SU-DHL-6 (cell line): ENCODE measurements at regions not wholly inside any gene's neighbourhood (a gene's known extent, or its start where the extent isn't known, plus 50 kb on each side); places are given as distances from the start of the nearest gene placed in this dataset.

Source experiments
- H2AFZ ChIP-seq: fragments of 200-600 bp; sonication (generic); 2 replicates; pipeline ENCODE4 v1.6.1; 2014; ENCODE audit warnings: low read depth, mild to moderate bottlenecking, moderate library complexity, mixed read lengths, antibody characterized with exemption, low read length; ENCODE audit not compliant: severe bottlenecking
- H3F3A ChIP-seq: fragments of 200-600 bp; shearing (Covaris generic); 2 replicates; pipeline ENCODE4 v1.6.0; 2016; ENCODE audit warnings: antibody characterized with exemption, mild to moderate bottlenecking; ENCODE audit not compliant: insufficient read depth
- H3K27ac ChIP-seq: fragments of 200-600 bp; sonication (generic); 2 replicates; pipeline ENCODE4 v1.5.1; 2016; ENCODE audit warnings: low read depth, mild to moderate bottlenecking, low read length, moderate library complexity, mixed read lengths
- H3K27me3 ChIP-seq: fragments of 200-600 bp; sonication (generic), shearing (Covaris generic); 2 replicates; pipeline ENCODE4 v1.6.0; 2014; ENCODE audit warnings: mild to moderate bottlenecking, low read length
- H3K36me3 ChIP-seq: fragments of 200-600 bp; sonication (generic); 2 replicates; pipeline ENCODE4 v1.6.1; 2014; ENCODE audit warnings: mild to moderate bottlenecking, low read length, mixed read lengths
- H3K4me2 ChIP-seq: fragments of 300-600, 200-600 bp; shearing (Covaris generic), sonication (generic); 2 replicates; pipeline ENCODE4 v1.6.0; 2014; ENCODE audit warnings: low read length, low read depth, mild to moderate bottlenecking; ENCODE audit not compliant: poor library complexity, severe bottlenecking
- H3K4me3 ChIP-seq: fragments of 200-600 bp; sonication (generic); 2 replicates; pipeline ENCODE4 v1.5.1; 2014; ENCODE audit warnings: antibody characterized with exemption, low read length, mild to moderate bottlenecking, mixed read lengths; ENCODE audit not compliant: insufficient read depth, poor library complexity, severe bottlenecking
- H3K79me2 ChIP-seq: fragments of 200-600 bp; sonication (generic); 2 replicates; pipeline ENCODE4 v1.6.1; 2014; ENCODE audit warnings: mild to moderate bottlenecking, low read length, moderate library complexity; ENCODE audit not compliant: insufficient read depth
- H3K9ac ChIP-seq: fragments of 200-600 bp; sonication (generic); 2 replicates; pipeline ENCODE4 v1.7.0; 2014; ENCODE audit warnings: mild to moderate bottlenecking, low read length
- H3K9me2 ChIP-seq: fragments of 200-600 bp; sonication (generic); replicated peaks from 2 replicates; pipeline ENCODE4 v1.6.1; 2014; ENCODE audit warnings: low read length; ENCODE audit not compliant: insufficient read depth
- H3K9me3 ChIP-seq: fragments of 200-600 bp; sonication (generic); 2 replicates; pipeline ENCODE4 v1.6.1; 2014; ENCODE audit warnings: low read length, mixed read lengths; ENCODE audit not compliant: insufficient read depth
- H4K20me1 ChIP-seq: fragments of 200-600 bp; sonication (generic); 2 replicates; pipeline ENCODE4 v1.6.1; 2014; ENCODE audit warnings: low read depth, mild to moderate bottlenecking, antibody characterized with exemption, low read length, moderate library complexity, mixed read lengths
- EZH2phosphoT487 ChIP-seq: fragments of 200-600 bp; sonication (generic), shearing (Covaris generic); conservative IDR thresholded peaks from 2 replicates; pipeline ENCODE4 v1.6.1; 2018; ENCODE audit warnings: mild to moderate bottlenecking, antibody characterized with exemption, low read length, moderate library complexity, mixed read lengths
- TF ChIP-seq, protein P1 (sequence below): fragments of 200-600 bp; sonication (generic); IDR thresholded peaks from one replicate; pipeline ENCODE4 v1.5.1; 2017; ENCODE audit warnings: antibody characterized with exemption, mild to moderate bottlenecking, low read length, moderate library complexity; ENCODE audit not compliant: insufficient read depth, poor library complexity, severe bottlenecking

DNA sequence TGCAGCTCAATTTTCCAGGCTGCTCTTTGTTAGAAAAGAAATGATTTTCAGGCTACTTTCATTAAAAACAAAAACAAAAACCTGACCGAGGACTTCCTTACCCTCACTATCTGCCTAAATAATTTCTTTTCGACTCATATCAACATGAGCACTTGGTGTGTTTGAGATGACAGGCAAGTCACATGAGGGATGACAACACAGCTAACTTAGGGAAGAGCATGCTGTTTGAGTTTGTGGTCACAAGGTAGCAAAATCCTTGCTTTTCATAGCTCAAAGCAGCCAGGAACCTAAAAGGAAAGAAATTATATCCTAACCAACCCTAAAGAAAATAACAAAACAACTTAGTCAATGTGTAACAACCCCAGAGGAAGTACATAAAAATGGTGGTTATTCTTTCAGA, 459.5 kb downstream of the KIF16B start:
- H3K36me3 ChIP-seq: no peaks in the 10 kb centered on the region
- no peaks in the 10 kb centered on the region for H3K9me2 ChIP-seq
- H3K4me2 ChIP-seq: no peak overlapping the region
- TF ChIP-seq, protein P1, sequence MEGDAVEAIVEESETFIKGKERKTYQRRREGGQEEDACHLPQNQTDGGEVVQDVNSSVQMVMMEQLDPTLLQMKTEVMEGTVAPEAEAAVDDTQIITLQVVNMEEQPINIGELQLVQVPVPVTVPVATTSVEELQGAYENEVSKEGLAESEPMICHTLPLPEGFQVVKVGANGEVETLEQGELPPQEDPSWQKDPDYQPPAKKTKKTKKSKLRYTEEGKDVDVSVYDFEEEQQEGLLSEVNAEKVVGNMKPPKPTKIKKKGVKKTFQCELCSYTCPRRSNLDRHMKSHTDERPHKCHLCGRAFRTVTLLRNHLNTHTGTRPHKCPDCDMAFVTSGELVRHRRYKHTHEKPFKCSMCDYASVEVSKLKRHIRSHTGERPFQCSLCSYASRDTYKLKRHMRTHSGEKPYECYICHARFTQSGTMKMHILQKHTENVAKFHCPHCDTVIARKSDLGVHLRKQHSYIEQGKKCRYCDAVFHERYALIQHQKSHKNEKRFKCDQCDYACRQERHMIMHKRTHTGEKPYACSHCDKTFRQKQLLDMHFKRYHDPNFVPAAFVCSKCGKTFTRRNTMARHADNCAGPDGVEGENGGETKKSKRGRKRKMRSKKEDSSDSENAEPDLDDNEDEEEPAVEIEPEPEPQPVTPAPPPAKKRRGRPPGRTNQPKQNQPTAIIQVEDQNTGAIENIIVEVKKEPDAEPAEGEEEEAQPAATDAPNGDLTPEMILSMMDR: no peak
- no peak for TF ChIP-seq EZH2phosphoT487
- no peak overlapping the region for H3K27ac ChIP-seq
- H3K4me3 ChIP-seq: no peak overlapping the region
- H3K9ac ChIP-seq: no peak overlapping the region
- H3K9me3 ChIP-seq: no peaks in the 10 kb centered on the region
- no peaks in the 10 kb centered on the region for H3F3A ChIP-seq
- H3K79me2 ChIP-seq: no peaks in the 10 kb centered on the region
- no peaks in the 10 kb centered on the region for H4K20me1 ChIP-seq
- no peak overlapping the region for H2AFZ ChIP-seq
- no peaks in the 10 kb centered on the region for H3K27me3 ChIP-seq

DNA sequence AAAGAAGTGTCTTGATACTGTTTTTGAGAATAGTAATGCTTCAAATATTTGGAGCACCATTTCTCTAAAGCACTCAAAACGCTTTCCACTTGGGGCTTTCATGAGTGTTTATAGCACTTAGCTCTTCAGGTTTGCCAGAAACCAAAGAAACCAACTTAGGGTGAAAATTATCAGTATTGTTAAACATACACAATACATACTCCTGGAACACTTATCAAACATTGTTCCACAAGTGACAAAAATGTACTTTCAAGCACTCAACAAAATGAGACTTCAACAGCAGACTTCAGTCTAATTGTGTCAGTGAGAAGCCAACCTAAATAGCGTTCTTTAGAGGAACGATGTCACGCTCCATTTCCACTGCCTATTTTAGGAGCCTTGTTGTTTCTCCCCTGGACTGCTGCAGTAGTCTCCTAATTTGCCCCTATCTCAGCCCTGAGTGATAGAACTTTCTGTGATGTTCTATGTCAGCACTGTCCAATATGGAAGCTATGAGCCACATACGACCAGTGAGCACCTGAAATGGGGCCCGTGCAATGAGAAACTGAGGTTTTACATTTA, 461.3 kb downstream of the KIF16B start:
- no peak overlapping the region for H3K4me3 ChIP-seq
- TF ChIP-seq, protein P1: no peak
- TF ChIP-seq EZH2phosphoT487: no peak
- no peak overlapping the region for H3K9ac ChIP-seq
- no peak overlapping the region for H3K27ac ChIP-seq
- no peaks in the 10 kb centered on the region for H3F3A ChIP-seq
- no peak overlapping the region for H2AFZ ChIP-seq
- H3K9me3 ChIP-seq: no peaks in the 10 kb centered on the region
- no peak overlapping the region for H3K4me2 ChIP-seq
- H3K79me2 ChIP-seq: no peaks in the 10 kb centered on the region
- no peaks in the 10 kb centered on the region for H3K27me3 ChIP-seq
- no peaks in the 10 kb centered on the region for H3K9me2 ChIP-seq
- no peaks in the 10 kb centered on the region for H4K20me1 ChIP-seq
- no peaks in the 10 kb centered on the region for H3K36me3 ChIP-seq

DNA sequence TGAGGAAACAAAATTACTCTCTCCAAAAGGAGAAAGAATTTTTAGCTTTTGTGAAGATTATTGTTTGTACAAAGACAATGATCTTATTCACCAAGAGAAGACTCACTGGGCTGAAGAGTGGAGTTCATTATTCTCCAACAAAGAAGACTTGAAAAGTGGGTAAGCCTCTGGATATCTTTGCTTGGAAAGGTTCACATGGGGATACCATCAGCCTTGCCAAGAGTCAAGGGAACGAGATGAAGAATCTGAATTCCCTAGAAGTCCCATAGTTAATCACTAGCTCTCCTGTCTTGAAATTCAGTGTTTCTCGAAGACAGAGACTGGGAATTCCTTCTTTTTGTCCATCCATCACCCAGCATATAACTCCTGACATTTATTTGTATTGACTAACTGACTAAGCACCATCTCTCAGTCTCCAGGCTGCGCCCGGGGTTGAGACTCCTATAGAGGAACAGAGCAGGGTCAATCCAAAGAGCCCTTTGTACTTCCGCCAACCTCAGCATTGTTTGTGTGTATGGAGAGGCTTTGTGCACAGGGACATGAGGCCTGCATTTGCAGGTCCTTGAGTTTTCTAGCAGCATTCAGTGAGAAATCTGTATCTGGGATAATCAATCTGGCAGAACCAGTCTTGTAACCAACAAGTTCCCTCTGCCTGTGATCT, 461.9 kb downstream of the KIF16B start:
- Histone ChIP-seq H3F3A (no peaks in the 10 kb centered on the region), H3K4me2 (no peak overlapping the region), H3K36me3 (no peaks in the 10 kb centered on the region), H3K9me2 (no peaks in the 10 kb centered on the region), H3K9me3 (no peaks in the 10 kb centered on the region), H3K27me3 (no peaks in the 10 kb centered on the region), H3K27ac (no peak overlapping the region), H3K9ac (no peak overlapping the region), H2AFZ (no peak overlapping the region), H4K20me1 (no peaks in the 10 kb centered on the region), H3K4me3 (no peak overlapping the region), H3K79me2 (no peaks in the 10 kb centered on the region)
- TF ChIP-seq EZH2phosphoT487: no peak
- TF ChIP-seq, protein P1: no peak
